ENCODE measurements at regions not wholly inside any gene's neighbourhood (a gene's known extent, or its start where the extent isn't known, plus 50 kb on each side); places are given as distances from the start of the nearest gene placed in this dataset.

- peaks cover 0 to 54% (median 0%) of the 10 kb centered on the region in 7 donors for H3K27me3 ChIP-seq (replicated peaks in 1 of 7)
- no peak for DNase-seq
- no peaks in the 10 kb centered on the region for H3K9me3 ChIP-seq
- H3K4me3 ChIP-seq, result no peak overlapping the region
- intact Hi-C loops (cut with DNase I; ENCODE audit: low total_unique reads), result no loop called here
- H3K36me3 ChIP-seq, result no peaks in the 10 kb centered on the region
- TF ChIP-seq POLR2A (IDR thresholded peaks at IDR 0.05), result no peak
- TF ChIP-seq POLR2AphosphoS5 (IDR thresholded peaks at IDR 0.05), result no peak
- no peak for TF ChIP-seq CTCF (IDR thresholded peaks at IDR 0.05 in 8 of 11, conservative IDR thresholded peaks at IDR 0.05 in 3 of 11)
- H3K27ac ChIP-seq, result no peak overlapping the region
- H3K4me1 ChIP-seq, result peaks cover 0 to 9% (median 0%) of the 10 kb centered on the region in 6 donors
- WGBS, 5 donors, result 76 to 87% (median 80%) methylated on average over 2 of the region's 2 CpGs
These were observed 451.7 kb downstream of the SIPA1L2 start for GRCh38 chr1:232178191-232178590.

- TF ChIP-seq CTCF (IDR thresholded peaks at IDR 0.05 in 8 of 11, conservative IDR thresholded peaks at IDR 0.05 in 3 of 11) (no peak), POLR2AphosphoS5 (IDR thresholded peaks at IDR 0.05) (no peak), POLR2A (IDR thresholded peaks at IDR 0.05) (no peak)
- H3K4me1 ChIP-seq, result peaks cover 0 to 9% (median 0%) of the 10 kb centered on the region in 6 donors
- no peak overlapping the region for H3K27ac ChIP-seq
- peaks cover 0 to 47% (median 0%) of the 10 kb centered on the region in 7 donors for H3K27me3 ChIP-seq (replicated peaks in 1 of 7)
- H3K9me3 ChIP-seq, result no peaks in the 10 kb centered on the region
- intact Hi-C loops (cut with DNase I; ENCODE audit: low total_unique reads), result no loop called here
- no peaks in the 10 kb centered on the region for H3K36me3 ChIP-seq
- DNase-seq, result no peak
- no peak overlapping the region for H3K4me3 ChIP-seq
- 85 to 94% (median 88%) methylated on average over 2 of the region's 2 CpGs for WGBS, 5 donors
These were observed 452.5 kb downstream of the SIPA1L2 start for GRCh38 chr1:232177438-232177837.

GRCh38 chr1:232176222-232176621, 453.7 kb downstream of the SIPA1L2 start:
- WGBS, 5 donors, result 75 to 92% (median 89%) methylated on average over 2 of the region's 2 CpGs
- peaks cover 0 to 9% (median 0%) of the 10 kb centered on the region in 6 donors for H3K4me1 ChIP-seq
- TF ChIP-seq POLR2A (IDR thresholded peaks at IDR 0.05) (no peak), POLR2AphosphoS5 (IDR thresholded peaks at IDR 0.05) (no peak), CTCF (IDR thresholded peaks at IDR 0.05 in 8 of 11, conservative IDR thresholded peaks at IDR 0.05 in 3 of 11) (no peak)
- no peak overlapping the region for H3K4me3 ChIP-seq
- no peaks in the 10 kb centered on the region for H3K36me3 ChIP-seq
- H3K27ac ChIP-seq, result no peak overlapping the region
- peaks cover 0 to 40% (median 0%) of the 10 kb centered on the region in 7 donors for H3K27me3 ChIP-seq (replicated peaks in 1 of 7)
- no peak for DNase-seq
- intact Hi-C loops (cut with DNase I; ENCODE audit: low total_unique reads), result no loop called here
- H3K9me3 ChIP-seq, result no peaks in the 10 kb centered on the region

- TF ChIP-seq POLR2AphosphoS5 (IDR thresholded peaks at IDR 0.05), result no peak
- no peak for TF ChIP-seq CTCF (IDR thresholded peaks at IDR 0.05 in 8 of 11, conservative IDR thresholded peaks at IDR 0.05 in 3 of 11)
- no peak for TF ChIP-seq POLR2A (IDR thresholded peaks at IDR 0.05)
- intact Hi-C loops (cut with DNase I; ENCODE audit: low total_unique reads), result no loop called here
- DNase-seq, result no peak
- Histone ChIP-seq H3K36me3 (no peaks in the 10 kb centered on the region), H3K9me3 (no peaks in the 10 kb centered on the region), H3K27ac (no peak overlapping the region), H3K4me1 (no peaks in the 10 kb centered on the region), H3K4me3 (no peak overlapping the region), H3K27me3 (replicated peaks in 1 of 7) (peaks cover 0 to 23% (median 0%) of the 10 kb centered on the region in 7 donors)
- 20 to 38% (median 29%) methylated on average over 5 of the region's 5 CpGs for WGBS, 5 donors
These were observed 455.6 kb downstream of the SIPA1L2 start for GRCh38 chr1:232174306-232174705.
